B cell (primary cell): ENCODE measurements at regions not wholly inside any gene's neighbourhood (a gene's known extent, or its start where the extent isn't known, plus 50 kb on each side); places are given as distances from the start of the nearest gene placed in this dataset.

ENCODE experiments used
- CTCF ChIP-seq: fragments of 200-600 bp; IDR thresholded peaks from one replicate; pipeline ENCODE4 v1.8.0; 2022; ENCODE audit warnings: antibody characterized with exemption, mild to moderate bottlenecking
- EZH2 ChIP-seq: IDR thresholded peaks from 2 replicates; pipeline ENCODE4 v1.6.1; 2012; ENCODE audit warnings: borderline replicate concordance, low read depth, mild to moderate bottlenecking, moderate library complexity, low read length; ENCODE audit not compliant: insufficient read depth, poor library complexity, severe bottlenecking

GRCh38 chr5:129836321-129836720, 67.9 kb upstream of the CHSY3 start:
- TF ChIP-seq CTCF: no peak
- no peak for TF ChIP-seq EZH2
